ENCODE measurements at regions not wholly inside any gene's neighbourhood (a gene's known extent, or its start where the extent isn't known, plus 50 kb on each side); places are given as distances from the start of the nearest gene placed in this dataset.
A peak's percentile ranks its signal among the peaks of the same experiment; 100 is the strongest.
"Not testable (repeated sequence)": the region's sequence is repeated elsewhere in the genome, so short reads cannot be mapped to it uniquely, and the experiment has no call there.

GRCh38 chr14:19097306-19097705 lies 130.1 kb downstream of the POTEM start:
- H3K4me1 ChIP-seq (ENCODE audit: low read depth); intact Hi-C loops (cut with DNase I, micrococcal nuclease); H3K36me3 ChIP-seq (ENCODE audit: low read depth); H3K4me3 ChIP-seq: not testable (repeated sequence)
- DNase-seq: peak in 2 of 3 donors; percentile 8 to 59
- ATAC-seq: peak; percentile 11
- peaks cover 32% of the 10 kb centered on the region for H3K9me3 ChIP-seq

GRCh38 chr14:19097750-19098149 lies 130.5 kb downstream of the POTEM start:
- intact Hi-C loops (cut with DNase I, micrococcal nuclease); H3K36me3 ChIP-seq (ENCODE audit: low read depth); H3K4me1 ChIP-seq (ENCODE audit: low read depth); H3K4me3 ChIP-seq: not testable (repeated sequence)
- peak in 2 of 3 donors; percentile 10 to 58 for DNase-seq
- H3K9me3 ChIP-seq: peaks cover 32% of the 10 kb centered on the region
- peak; percentile 14 for ATAC-seq

GRCh38 chr14:19098230-19098629 lies 131.0 kb downstream of the POTEM start:
- intact Hi-C loops (cut with DNase I, micrococcal nuclease); H3K4me3 ChIP-seq; H3K36me3 ChIP-seq (ENCODE audit: low read depth); H3K4me1 ChIP-seq (ENCODE audit: low read depth): not testable (repeated sequence)
- H3K9me3 ChIP-seq: peaks cover 32% of the 10 kb centered on the region
- ATAC-seq (peak; percentile 7), DNase-seq (peak in 2 of 3 donors; percentile 10 to 48)

GRCh38 chr14:19098732-19099131 lies 131.5 kb downstream of the POTEM start:
- intact Hi-C loops (cut with DNase I, micrococcal nuclease); H3K4me1 ChIP-seq (ENCODE audit: low read depth); H3K4me3 ChIP-seq; H3K36me3 ChIP-seq (ENCODE audit: low read depth): not testable (repeated sequence)
- DNase-seq (peak in 2 of 3 donors; percentile 17 to 72), ATAC-seq (peak; percentile 2)
- H3K9me3 ChIP-seq: peaks cover 32% of the 10 kb centered on the region

GRCh38 chr14:19099336-19099735 lies 132.1 kb downstream of the POTEM start:
- H3K4me3 ChIP-seq; H3K4me1 ChIP-seq (ENCODE audit: low read depth); ATAC-seq; H3K36me3 ChIP-seq (ENCODE audit: low read depth); intact Hi-C loops (cut with DNase I, micrococcal nuclease); DNase-seq: not testable (repeated sequence)
- H3K9me3 ChIP-seq: peaks cover 32% of the 10 kb centered on the region

- intact Hi-C loops (cut with DNase I, micrococcal nuclease); DNase-seq; H3K4me1 ChIP-seq (ENCODE audit: low read depth); H3K4me3 ChIP-seq; H3K36me3 ChIP-seq (ENCODE audit: low read depth): not testable (repeated sequence)
- H3K9me3 ChIP-seq: peaks cover 32% of the 10 kb centered on the region
- peak; percentile 5 for ATAC-seq
Measured at GRCh38 chr14:19099939-19100338, 132.7 kb downstream of the POTEM start.

GRCh38 chr14:19105551-19105950 lies 138.3 kb downstream of the POTEM start:
- H3K4me3 ChIP-seq; H3K36me3 ChIP-seq (ENCODE audit: low read depth); DNase-seq; H3K4me1 ChIP-seq (ENCODE audit: low read depth); H3K9me3 ChIP-seq; intact Hi-C loops (cut with DNase I, micrococcal nuclease): not testable (repeated sequence)
- ATAC-seq: peak; percentile 41

- intact Hi-C loops (cut with DNase I, micrococcal nuclease); DNase-seq; ATAC-seq; H3K4me1 ChIP-seq (ENCODE audit: low read depth); H3K9me3 ChIP-seq; H3K4me3 ChIP-seq; H3K36me3 ChIP-seq (ENCODE audit: low read depth): not testable (repeated sequence)
Measured at GRCh38 chr14:19109887-19110286, 142.7 kb downstream of the POTEM start.

GRCh38 chr14:19120383-19120782 lies 153.1 kb downstream of the POTEM start:
- H3K9me3 ChIP-seq; H3K36me3 ChIP-seq (ENCODE audit: low read depth); H3K4me3 ChIP-seq; intact Hi-C loops (cut with DNase I, micrococcal nuclease); ATAC-seq; DNase-seq; H3K4me1 ChIP-seq (ENCODE audit: low read depth): not testable (repeated sequence)

- H3K9me3 ChIP-seq; H3K4me3 ChIP-seq; H3K4me1 ChIP-seq (ENCODE audit: low read depth); H3K36me3 ChIP-seq (ENCODE audit: low read depth); intact Hi-C loops (cut with DNase I, micrococcal nuclease): not testable (repeated sequence)
- peak; percentile 42 for ATAC-seq
- peak in 1 of 3 donors; percentile 22 for DNase-seq
Measured at GRCh38 chr14:19126269-19127051, 159.2 kb downstream of the POTEM start.

- ATAC-seq (peak; percentile 25), DNase-seq (peak in 1 of 3 donors; percentile 33)
- H3K9me3 ChIP-seq; H3K36me3 ChIP-seq (ENCODE audit: low read depth); intact Hi-C loops (cut with DNase I, micrococcal nuclease); H3K4me3 ChIP-seq; H3K4me1 ChIP-seq (ENCODE audit: low read depth): not testable (repeated sequence)
Measured at GRCh38 chr14:19127664-19128435, 160.6 kb downstream of the POTEM start.

GRCh38 chr14:19131553-19131952 lies 164.3 kb downstream of the POTEM start:
- intact Hi-C loops (cut with DNase I, micrococcal nuclease); H3K9me3 ChIP-seq; DNase-seq; H3K36me3 ChIP-seq (ENCODE audit: low read depth); H3K4me3 ChIP-seq; H3K4me1 ChIP-seq (ENCODE audit: low read depth): not testable (repeated sequence)
- ATAC-seq: peak; percentile 34

GRCh38 chr14:19132013-19132835 lies 165.0 kb downstream of the POTEM start:
- H3K9me3 ChIP-seq; H3K4me1 ChIP-seq (ENCODE audit: low read depth); ATAC-seq; H3K4me3 ChIP-seq; DNase-seq; intact Hi-C loops (cut with DNase I, micrococcal nuclease); H3K36me3 ChIP-seq (ENCODE audit: low read depth): not testable (repeated sequence)

- ATAC-seq; H3K4me3 ChIP-seq; H3K4me1 ChIP-seq (ENCODE audit: low read depth); H3K36me3 ChIP-seq (ENCODE audit: low read depth); DNase-seq; H3K9me3 ChIP-seq; intact Hi-C loops (cut with DNase I, micrococcal nuclease): not testable (repeated sequence)
Measured at GRCh38 chr14:19132836-19133120, 165.5 kb downstream of the POTEM start.

All from mucosa of descending colon (tissue), 3 donors.